GM10266 (cell line): ENCODE measurements at regions not wholly inside any gene's neighbourhood (a gene's known extent, or its start where the extent isn't known, plus 50 kb on each side); places are given as distances from the start of the nearest gene placed in this dataset.
"Not testable (repeated sequence)": the region's sequence is repeated elsewhere in the genome, so short reads cannot be mapped to it uniquely, and the experiment has no call there.

Experiments
- DNase-seq: peaks from one replicate; pipeline ENCODE4 v3.0.0; 2012; ENCODE audit errors: extremely low spot score
- CTCF ChIP-seq: IDR thresholded peaks from 2 replicates; pipeline ENCODE4 v1.5.1; 2012; ENCODE audit warnings: mild to moderate bottlenecking, low read depth; ENCODE audit not compliant: control insufficient read depth, insufficient read depth; ENCODE audit errors: missing control alignments

- no peak for TF ChIP-seq CTCF
- DNase-seq, result no peak
Observed at GRCh38 chr11:97772705-97773104, 1248.0 kb upstream of the CNTN5 start.

- not testable (repeated sequence) for DNase-seq
Observed at GRCh38 chr11:97784388-97784787, 1236.4 kb upstream of the CNTN5 start.

- DNase-seq, result no peak
- TF ChIP-seq CTCF, result no peak
Observed at GRCh38 chr11:97786961-97787360, 1233.8 kb upstream of the CNTN5 start.

GRCh38 chr11:97794876-97795275 is 1225.9 kb upstream of the CNTN5 start:
- no peak for DNase-seq
- no peak for TF ChIP-seq CTCF

GRCh38 chr11:97800891-97801290 is 1219.9 kb upstream of the CNTN5 start:
- TF ChIP-seq CTCF, result no peak
- DNase-seq, result no peak

- TF ChIP-seq CTCF, result no peak
- no peak for DNase-seq
Observed at GRCh38 chr11:97814325-97814959, 1206.3 kb upstream of the CNTN5 start.

GRCh38 chr11:97815667-97816066 is 1205.1 kb upstream of the CNTN5 start:
- DNase-seq, result no peak
- no peak for TF ChIP-seq CTCF

- no peak for DNase-seq
Observed at GRCh38 chr11:97832451-97832850, 1188.3 kb upstream of the CNTN5 start.

More at GRCh38 chr11:97832451-97832850, 1188.3 kb upstream of the CNTN5 start:
- TF ChIP-seq CTCF, result no peak
